ENCODE measurements at regions not wholly inside any gene's neighbourhood (a gene's known extent, or its start where the extent isn't known, plus 50 kb on each side); places are given as distances from the start of the nearest gene placed in this dataset.
"Not testable (repeated sequence)": the region's sequence is repeated elsewhere in the genome, so short reads cannot be mapped to it uniquely, and the experiment has no call there.

DNA sequence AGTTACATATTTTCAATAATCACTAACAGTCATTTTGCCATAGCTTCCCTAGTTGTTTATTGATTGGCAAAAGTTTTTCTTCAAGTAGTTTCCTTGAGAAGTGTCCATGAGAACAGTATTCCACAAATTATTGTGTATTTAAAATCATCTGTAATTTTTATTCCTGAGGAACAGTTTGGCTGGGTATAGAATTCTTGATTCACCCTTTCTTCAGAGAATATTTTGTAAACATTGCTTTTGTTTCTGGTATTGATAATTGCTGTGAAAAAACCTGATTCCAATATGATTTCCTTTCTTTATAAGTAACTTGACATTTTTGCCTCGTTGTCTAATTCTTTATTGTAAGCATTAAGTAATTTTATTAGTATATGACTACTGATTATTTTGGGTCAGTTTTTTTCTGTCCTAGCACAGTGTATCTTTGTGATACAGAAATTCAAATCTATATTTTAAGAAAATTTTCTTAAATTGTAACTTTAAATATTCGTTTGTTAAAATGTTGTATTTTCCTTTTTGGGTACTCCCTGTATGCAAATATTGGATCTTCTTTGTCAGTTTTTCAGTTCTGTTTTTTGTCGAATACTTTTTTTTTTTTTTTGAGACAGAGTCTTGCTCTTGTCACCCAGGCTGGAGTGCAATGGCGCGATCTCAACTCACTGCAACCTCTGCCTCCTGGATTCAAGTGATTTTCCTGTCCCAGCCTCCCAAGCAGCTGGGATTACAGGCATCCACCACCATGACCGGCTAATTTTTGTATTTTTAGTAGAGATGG is 162.0 kb upstream of the ATP2B1 start (continued):
- TF ChIP-seq, protein P1, sequence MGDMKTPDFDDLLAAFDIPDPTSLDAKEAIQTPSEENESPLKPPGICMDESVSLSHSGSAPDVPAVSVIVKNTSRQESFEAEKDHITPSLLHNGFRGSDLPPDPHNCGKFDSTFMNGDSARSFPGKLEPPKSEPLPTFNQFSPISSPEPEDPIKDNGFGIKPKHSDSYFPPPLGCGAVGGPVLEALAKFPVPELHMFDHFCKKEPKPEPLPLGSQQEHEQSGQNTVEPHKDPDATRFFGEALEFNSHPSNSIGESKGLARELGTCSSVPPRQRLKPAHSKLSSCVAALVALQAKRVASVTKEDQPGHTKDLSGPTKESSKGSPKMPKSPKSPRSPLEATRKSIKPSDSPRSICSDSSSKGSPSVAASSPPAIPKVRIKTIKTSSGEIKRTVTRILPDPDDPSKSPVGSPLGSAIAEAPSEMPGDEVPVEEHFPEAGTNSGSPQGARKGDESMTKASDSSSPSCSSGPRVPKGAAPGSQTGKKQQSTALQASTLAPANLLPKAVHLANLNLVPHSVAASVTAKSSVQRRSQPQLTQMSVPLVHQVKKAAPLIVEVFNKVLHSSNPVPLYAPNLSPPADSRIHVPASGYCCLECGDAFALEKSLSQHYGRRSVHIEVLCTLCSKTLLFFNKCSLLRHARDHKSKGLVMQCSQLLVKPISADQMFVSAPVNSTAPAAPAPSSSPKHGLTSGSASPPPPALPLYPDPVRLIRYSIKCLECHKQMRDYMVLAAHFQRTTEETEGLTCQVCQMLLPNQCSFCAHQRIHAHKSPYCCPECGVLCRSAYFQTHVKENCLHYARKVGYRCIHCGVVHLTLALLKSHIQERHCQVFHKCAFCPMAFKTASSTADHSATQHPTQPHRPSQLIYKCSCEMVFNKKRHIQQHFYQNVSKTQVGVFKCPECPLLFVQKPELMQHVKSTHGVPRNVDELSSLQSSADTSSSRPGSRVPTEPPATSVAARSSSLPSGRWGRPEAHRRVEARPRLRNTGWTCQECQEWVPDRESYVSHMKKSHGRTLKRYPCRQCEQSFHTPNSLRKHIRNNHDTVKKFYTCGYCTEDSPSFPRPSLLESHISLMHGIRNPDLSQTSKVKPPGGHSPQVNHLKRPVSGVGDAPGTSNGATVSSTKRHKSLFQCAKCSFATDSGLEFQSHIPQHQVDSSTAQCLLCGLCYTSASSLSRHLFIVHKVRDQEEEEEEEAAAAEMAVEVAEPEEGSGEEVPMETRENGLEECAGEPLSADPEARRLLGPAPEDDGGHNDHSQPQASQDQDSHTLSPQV (IDR thresholded peaks at IDR 0.05), result no peak

DNA sequence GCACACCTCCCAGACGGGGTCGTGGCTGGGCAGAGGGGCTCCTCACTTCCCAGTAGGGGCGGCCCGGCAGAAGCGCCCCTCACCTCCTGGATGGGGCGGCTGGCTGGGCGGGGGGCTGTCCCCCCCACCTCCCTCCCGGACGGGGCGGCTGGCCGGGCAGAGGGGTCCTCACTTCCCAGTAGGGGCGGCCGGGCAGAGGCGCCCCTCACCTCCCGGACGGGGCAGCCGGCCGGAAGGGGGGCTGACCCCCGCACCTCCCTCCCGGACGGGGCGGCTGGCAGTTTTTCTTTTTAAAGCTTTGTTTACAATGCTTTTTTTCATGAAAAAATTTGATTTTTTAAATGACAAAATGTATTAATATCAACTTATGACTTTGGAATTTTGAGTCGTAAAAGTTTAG is 159.0 kb upstream of the ATP2B1 start:
- H3K36me3 ChIP-seq (ENCODE audit: control insufficient read depth in 2 of 2, insufficient read depth in 2 of 2, low read length in 1 of 2); H3K4me2 ChIP-seq (ENCODE audit: control insufficient read depth, insufficient read depth); BruUV-seq (replicated peaks); H3K9me3 ChIP-seq (replicated peaks; ENCODE audit: control insufficient read depth, insufficient read depth, low read length); H3K9ac ChIP-seq (ENCODE audit: control insufficient read depth, insufficient read depth, low read length); CTCF ChIA-PET; H3K27ac ChIP-seq (ENCODE audit: control insufficient read depth, insufficient read depth); in situ Hi-C loops (cut with MboI); H4K20me1 ChIP-seq (ENCODE audit: control insufficient read depth, insufficient read depth); SMC1A ChIA-PET (ENCODE audit: uncharacterized antibody, unreplicated experiment); intact Hi-C loops (cut with micrococcal nuclease; ENCODE audit: unreplicated experiment); H3K79me2 ChIP-seq (ENCODE audit: control insufficient read depth, insufficient read depth, low read length); H3K4me3 ChIP-seq; FAIRE-seq; DNase-seq (ENCODE audit: low read depth, low spot score); H3K27me3 ChIP-seq (replicated peaks in 1 of 2; ENCODE audit: control insufficient read depth in 2 of 2, insufficient read depth in 2 of 2, low read length in 1 of 2); POLR2A ChIA-PET; RAD21 ChIA-PET (ENCODE audit: unreplicated experiment); ATAC-seq; H2AFZ ChIP-seq (ENCODE audit: control insufficient read depth, low read depth, low read length): not testable (repeated sequence)
- 97% methylated on average over 12 of the region's 23 CpGs for WGBS (ENCODE audit: insufficient coverage, insufficient replicate concordance, low lambda C conversion rate, missing lambda C conversion rate)
- H3K4me1 ChIP-seq (ENCODE audit: control insufficient read depth, insufficient read depth, low read length), result peaks cover 13% of the 10 kb centered on the region

All from GM12878 (cell line).